HG03575 (cell line): ENCODE measurements at regions not wholly inside any gene's neighbourhood (a gene's known extent, or its start where the extent isn't known, plus 50 kb on each side); places are given as distances from the start of the nearest gene placed in this dataset.

Experiments used
- ATAC-seq: cut with Tn5 transposase; IDR thresholded peaks from one replicate; pipeline ENCODE4 v1.9.1; 2021; ENCODE audit not compliant: unreplicated experiment, insufficient number of reproducible peaks, low FRiP score; ENCODE audit errors: extremely low read depth

DNA sequence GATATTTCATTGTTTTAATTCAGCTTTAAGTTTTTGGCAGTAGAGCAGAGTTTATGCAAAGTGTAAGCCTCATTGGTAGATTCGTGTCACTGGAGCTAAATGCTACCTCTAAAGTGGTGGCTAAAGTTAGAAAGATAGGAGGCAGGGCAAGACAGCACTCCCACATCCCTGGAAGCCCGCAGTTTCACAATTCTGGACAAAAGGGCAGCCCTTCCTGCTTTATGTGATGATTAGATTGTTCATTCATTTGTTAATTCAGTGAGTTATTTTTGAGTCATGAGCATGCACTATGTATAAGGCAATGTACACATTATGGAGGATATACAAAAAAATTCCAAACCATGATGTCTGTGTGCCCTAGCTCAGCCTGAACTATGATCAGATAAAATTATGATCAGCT lies 52.1 kb upstream of the EIF3M start:
- no peak for ATAC-seq

DNA sequence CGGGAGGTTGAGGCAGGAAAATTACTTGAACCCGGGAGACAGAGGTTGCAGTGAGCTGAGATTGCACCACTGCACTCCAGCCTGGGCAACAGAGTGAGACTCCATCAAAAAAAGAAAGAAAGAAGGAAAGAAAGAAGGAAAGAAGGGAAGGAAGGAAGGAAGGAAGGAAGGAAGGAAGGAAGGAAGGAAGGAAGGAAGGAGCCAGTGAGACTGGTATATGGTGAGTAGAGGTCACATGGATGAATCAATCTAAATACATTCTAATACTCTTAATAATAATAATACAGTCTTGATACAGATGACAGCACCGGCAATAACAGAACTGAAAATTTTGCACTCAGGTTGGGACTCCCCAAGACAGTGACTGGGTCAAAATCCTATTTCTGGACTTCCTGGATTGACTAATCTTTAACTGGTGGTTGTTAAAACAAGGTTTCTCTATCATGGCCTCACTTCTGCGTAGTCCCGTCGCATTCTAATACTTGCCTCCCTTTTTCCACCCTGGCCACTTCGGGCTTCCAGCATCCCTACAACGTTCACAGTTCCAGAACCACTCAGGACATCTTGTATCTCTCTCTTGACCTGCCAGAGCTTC lies 53.5 kb upstream of the EIF3M start:
- peak; percentile 97 for ATAC-seq

DNA sequence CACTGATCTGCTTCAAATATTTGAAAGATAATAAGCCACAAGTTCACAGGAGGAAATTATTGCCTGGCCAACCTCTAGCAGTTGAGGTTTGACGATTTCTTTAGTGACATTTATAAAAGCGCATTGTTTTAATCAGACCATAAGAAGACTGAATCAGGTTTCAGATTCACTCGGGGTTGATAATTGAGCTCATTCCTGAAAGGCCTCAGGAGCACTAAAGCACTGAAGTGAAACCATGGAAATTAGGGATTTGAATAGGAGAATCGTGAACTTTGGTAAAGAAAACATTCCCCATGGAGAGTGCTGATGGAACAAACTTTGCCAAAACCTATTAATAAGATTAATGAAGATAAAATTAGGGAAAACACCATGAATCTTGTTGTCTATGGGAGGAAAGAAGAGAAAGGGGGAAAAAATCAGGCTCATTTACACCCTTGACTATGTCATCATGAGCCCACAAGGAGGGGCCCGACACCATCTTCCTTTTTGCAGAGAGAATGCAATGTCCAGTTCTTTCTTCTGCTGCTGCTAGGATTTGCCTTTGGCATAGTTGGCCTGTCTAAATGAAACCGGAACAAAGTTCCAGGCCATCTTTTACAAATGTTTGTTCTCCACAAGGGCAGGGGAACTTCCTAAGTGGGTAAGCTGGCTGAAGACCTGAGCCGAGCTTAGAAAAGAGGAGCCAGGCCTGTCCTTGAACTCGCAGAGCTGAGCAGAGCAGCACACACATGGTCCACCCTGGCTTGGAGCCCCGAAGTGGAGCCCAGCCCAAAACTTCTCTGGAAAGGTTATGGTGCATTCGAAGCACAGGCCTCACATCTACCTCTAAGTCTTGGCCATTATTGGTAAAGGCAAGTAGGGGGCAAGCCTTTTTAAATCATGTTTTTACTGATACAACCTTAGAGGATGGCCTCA lies 56.1 kb upstream of the EIF3M start:
- ATAC-seq, result no peak

DNA sequence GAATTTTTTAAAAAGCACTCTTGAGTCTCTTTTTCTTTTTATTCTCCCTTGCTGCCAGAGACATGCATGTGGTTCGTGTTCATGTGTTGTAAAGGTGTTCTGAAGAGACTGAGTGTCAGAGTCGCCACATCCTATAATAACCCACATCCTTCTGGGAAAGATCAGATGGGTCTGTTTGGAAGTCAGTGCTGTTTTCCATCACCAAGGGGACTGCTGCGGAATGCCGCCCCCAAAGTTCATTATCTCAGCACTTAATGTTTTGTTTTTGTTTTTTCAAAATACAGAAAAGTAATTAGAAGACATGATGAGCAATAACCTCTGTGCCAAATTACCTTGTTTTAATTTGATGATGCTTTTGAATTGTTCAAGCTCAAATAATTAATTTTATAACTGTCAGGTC lies 56.9 kb upstream of the EIF3M start:
- no peak for ATAC-seq

DNA sequence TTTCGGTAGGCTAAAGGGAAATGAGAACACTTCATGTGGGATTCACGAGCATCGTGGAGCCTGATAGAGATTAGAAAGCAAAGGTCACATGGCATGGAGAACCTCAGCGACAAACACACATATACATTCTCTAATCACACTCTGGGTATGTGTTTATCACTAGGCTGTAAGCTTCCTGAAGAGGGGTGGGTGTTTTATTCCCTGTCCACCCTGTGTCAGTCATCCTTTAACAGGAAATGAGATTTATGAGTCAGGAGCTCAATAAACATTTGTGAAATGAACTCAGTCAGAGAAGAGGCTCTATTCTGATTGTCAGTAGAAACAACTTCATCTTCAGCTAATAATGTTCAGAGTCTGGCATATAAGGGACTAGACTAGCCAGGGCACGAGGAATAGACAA lies 71.7 kb upstream of the EIF3M start:
- no peak for ATAC-seq

DNA sequence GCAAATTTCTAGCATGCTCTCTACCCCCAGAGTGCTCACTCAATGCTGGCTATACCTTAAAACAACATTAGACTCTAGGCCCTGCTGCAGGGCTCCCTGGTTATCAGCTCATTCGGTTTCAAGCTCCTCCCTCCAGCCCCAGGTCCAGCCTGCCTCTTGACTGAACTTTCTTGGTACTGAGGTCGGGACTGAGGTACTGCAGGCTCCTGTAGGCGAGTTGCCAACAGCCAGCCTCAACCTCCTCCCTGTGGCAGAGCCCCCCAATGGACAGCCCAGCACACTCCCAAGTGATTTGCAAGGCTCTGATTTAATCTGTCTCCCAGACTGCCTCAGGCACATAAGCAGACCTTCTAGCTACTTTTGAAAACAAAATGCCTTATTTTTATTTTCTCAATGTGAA lies 73.6 kb upstream of the EIF3M start:
- no peak for ATAC-seq

DNA sequence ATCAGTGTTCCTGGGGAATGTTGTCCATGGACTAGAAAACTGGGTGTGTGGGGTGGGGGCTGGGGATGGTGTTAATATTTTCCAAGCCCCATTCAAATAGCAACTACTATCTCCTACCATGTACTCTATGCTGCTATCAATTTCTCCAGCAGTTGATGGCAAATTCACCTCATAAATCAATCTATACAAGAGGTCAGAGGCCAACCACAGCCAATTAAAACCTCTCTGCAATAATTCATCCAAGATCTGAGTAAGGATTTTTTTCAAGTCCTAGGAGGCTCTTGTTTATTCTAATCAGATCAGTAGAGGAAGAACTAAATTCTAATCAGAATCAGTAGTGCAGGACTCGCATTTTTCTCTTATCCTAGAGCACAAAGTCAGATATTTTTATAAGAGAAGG lies 73.4 kb upstream of the WT1 start:
- ATAC-seq, result no peak

DNA sequence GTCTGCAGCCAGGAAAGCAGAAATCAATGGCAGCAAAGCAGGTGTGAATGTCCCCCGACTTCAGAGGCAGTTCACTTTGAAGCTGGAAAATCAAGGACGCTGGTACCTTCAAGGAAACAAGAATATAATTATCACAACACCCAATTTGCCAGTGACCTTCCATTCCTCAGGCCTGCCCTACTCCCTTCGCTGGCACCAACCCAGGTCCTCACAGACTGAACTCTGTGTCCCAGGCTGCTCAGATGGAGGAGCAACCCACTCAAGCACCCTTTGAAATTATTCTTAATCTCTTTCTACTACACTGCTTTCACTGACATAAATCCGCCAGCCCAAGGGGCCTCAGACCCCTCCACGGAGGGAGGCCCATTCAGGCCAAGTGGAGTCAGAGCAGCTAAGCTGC lies 64.7 kb upstream of the WT1 start:
- ATAC-seq, result no peak

DNA sequence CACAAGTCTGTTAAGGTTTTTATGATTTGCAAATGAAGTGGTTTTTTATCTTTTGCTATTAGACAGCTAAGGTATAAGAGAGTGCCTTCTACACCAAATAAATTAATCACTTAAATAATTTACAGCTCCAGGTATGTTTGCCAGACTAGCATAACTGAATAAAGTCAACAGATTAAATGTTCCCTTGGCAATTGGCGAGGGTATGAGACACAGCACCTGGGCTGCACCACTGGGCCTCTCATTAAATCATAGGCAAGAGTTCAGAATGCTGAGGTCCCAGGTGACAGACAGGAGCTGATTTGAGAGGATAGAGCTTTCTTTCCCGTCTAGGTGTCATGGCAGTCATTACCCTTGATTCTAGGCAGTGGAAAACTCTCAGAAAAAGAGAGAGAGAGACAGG lies 62.6 kb upstream of the WT1 start:
- ATAC-seq, result no peak

DNA sequence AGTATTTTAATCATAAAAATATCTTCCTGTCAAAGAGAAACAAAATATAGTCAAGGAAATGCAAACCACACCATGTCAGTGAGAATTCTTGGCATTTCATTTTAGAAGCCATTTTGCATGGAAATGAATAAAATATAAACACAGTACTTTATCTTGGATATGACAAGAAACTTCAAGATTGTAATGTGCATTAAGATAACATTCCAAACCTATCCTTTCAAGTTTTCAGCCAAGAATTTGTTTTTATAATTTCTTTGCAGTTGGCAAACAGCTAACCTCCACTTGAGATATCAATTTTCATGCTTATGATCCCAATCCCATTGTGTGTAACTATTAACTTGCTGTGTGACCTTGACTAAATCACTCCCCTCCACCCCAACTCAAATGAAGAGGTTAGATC lies 59.3 kb upstream of the WT1 start:
- no peak for ATAC-seq

DNA sequence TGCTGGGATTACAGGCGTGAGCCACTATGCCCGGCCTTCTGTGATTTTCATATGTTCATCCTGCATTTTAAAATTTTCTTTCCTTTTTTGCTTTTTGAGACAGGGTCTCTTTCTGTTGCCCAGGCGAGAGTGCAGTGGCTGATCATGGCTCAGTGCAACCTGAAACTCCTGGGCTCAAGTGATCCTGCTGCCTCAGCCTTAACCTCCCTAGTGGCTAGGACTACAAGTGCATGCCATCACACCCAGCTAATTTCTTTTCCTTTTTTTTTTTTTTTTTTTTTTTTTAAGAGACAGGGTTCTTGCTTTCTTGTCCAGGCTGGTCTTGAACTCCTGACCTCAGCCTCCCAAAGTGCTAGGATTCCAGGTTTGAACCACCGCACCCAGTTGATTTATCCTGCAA lies 54.1 kb upstream of the WT1 start:
- ATAC-seq, result no peak

DNA sequence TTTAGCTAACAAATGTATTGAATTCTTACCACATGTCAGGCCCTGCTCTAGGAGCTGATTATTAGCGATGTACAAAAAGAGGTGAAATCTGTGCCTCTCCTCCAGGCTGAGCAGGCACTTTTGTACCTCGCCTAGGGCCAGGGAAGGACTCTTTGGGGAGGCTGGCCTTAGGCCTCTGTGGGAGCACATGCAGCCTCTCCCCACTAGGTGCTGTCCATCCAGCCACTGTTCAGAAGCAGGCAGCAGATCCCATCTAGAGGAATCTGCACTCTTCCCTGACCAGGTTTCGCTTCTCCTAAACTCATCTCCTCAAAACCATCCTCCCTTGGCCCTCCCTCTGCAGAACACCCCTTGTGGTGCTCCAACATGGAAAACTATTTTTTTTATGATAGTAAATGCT lies 51.9 kb upstream of the WT1 start:
- ATAC-seq, result no peak

DNA sequence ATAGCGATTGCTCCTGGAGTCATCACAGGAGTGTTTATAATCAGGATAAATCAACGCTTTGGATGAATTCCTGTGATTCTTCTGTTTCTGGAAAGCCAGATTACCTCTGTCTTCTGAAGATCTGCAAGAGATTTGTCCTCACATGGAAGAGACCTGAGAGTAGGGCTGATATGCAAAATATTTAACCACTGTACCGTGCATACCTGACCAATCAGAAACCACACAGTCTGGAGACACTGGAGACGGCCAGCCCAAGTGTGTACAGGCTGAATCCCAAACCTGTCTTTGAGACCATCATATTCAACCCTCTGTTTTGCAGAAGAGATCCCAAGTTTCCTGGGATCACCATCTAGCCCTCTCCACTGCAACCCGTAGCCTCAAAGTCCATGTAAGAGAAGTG lies 50.4 kb upstream of the WT1 start:
- no peak for ATAC-seq
